ENCODE measurements at regions not wholly inside any gene's neighbourhood (a gene's known extent, or its start where the extent isn't known, plus 50 kb on each side); places are given as distances from the start of the nearest gene placed in this dataset.

GRCh38 chr11:76603202-76603601 lies 67.3 kb downstream of the LRRC32 start:
- Histone ChIP-seq H3K23ac (ENCODE audit: insufficient read length) (no peak overlapping the region), H3K4me3 (ENCODE audit: extremely low read depth in 1 of 4, insufficient read depth in 2 of 4, low read depth in 3 of 4, low read length in 4 of 4) (no peak overlapping the region), H2AK5ac (ENCODE audit: low read depth, low read length) (no peak overlapping the region), H3K9me3 (ENCODE audit: insufficient read depth in 2 of 2, low read depth in 1 of 2, low read length in 1 of 2) (no peaks in the 10 kb centered on the region), H3K18ac (ENCODE audit: extremely low read depth, low read length) (no peak overlapping the region), H3K14ac (ENCODE audit: insufficient read length) (no peak overlapping the region), H2BK20ac (ENCODE audit: low read length) (no peak overlapping the region), H3K56ac (replicated peaks; ENCODE audit: insufficient read length, low read depth, low read length) (no peak overlapping the region), H2BK15ac (ENCODE audit: low read length) (no peak overlapping the region), H2AFZ (ENCODE audit: low read length) (no peak overlapping the region), H4K91ac (replicated peaks; ENCODE audit: insufficient read length, low read length) (no peak overlapping the region), H3K4me1 (replicated peaks in 1 of 4; ENCODE audit: control insufficient read depth in 3 of 4, insufficient read depth in 4 of 4, low read length in 3 of 4) (no peaks in the 10 kb centered on the region), H2BK5ac (ENCODE audit: low read depth, low read length) (no peak overlapping the region), H2BK120ac (replicated peaks; ENCODE audit: low read depth, low read length) (no peak overlapping the region), H3K23me2 (ENCODE audit: low read depth, low read length) (no peaks in the 10 kb centered on the region), H4K5ac (ENCODE audit: insufficient read length, low read depth, low read length) (no peak overlapping the region), H4K8ac (ENCODE audit: extremely low read depth, insufficient read depth, low read length) (no peak overlapping the region), H3K4ac (replicated peaks; ENCODE audit: insufficient read length, low read depth, low read length) (no peak overlapping the region), H3K36me3 (ENCODE audit: control insufficient read depth in 2 of 4, insufficient read depth in 4 of 4, low read length in 3 of 4) (no peaks in the 10 kb centered on the region), H3K79me2 (ENCODE audit: control insufficient read depth in 1 of 2, insufficient read depth in 2 of 2, low read length in 2 of 2) (no peaks in the 10 kb centered on the region), H3K27ac (ENCODE audit: low read depth, low read length) (no peak overlapping the region), H3K27me3 (replicated peaks in 1 of 4; ENCODE audit: control insufficient read depth in 3 of 4, extremely low read depth in 1 of 4, insufficient read depth in 3 of 4, low read length in 3 of 4) (no peaks in the 10 kb centered on the region), H3K9ac (replicated peaks in 1 of 4; ENCODE audit: extremely low read depth in 1 of 4, low read depth in 3 of 4, low read length in 3 of 4) (no peak overlapping the region), H4K20me1 (replicated peaks in 1 of 2; ENCODE audit: control insufficient read depth in 1 of 2, insufficient read depth in 2 of 2, low read length in 2 of 2) (no peaks in the 10 kb centered on the region), H2BK12ac (ENCODE audit: low read depth, low read length) (no peak overlapping the region), H3K4me2 (ENCODE audit: insufficient read depth in 1 of 2, low read depth in 2 of 2, low read length in 2 of 2) (no peak overlapping the region), H3K79me1 (ENCODE audit: low read depth, low read length) (no peaks in the 10 kb centered on the region; the same call in 1 of the 2 replicates)
- ChIA-PET CTCF (ENCODE audit: partially characterized antibody) (interaction anchor here (0.6 to 1.6 kb wide), 2 partner anchors 76 to 77 kb away, joined by 3 read pairs; no protein-coding TSS in a partner anchor), POLR2A (ENCODE audit: partially characterized antibody) (no interaction called here)
- WGBS, 2 experiments (ENCODE audit: extremely low coverage in 1 of 2, insufficient coverage in 1 of 2, insufficient read length in 1 of 2, insufficient replicate concordance in 2 of 2, low coverage in 1 of 2, low lambda C conversion rate in 2 of 2, missing lambda C conversion rate in 1 of 2): 85% methylated on average over 3 of the region's 4 CpGs; no CpG with 5 or more reads in 1 of the 2 experiments
- DNase-seq (ENCODE audit: low read depth in 1 of 2, low spot score in 2 of 2) (peak in 1 of 2 experiments; percentile 32), FAIRE-seq (no peak)
- TF ChIP-seq BACH1 (IDR thresholded peaks at IDR 0.05; ENCODE audit: low read length) (no peak), RFX5 (IDR thresholded peaks at IDR 0.05; ENCODE audit: borderline replicate concordance, low read depth, low read length) (no peak), SIN3A (conservative IDR thresholded peaks at IDR 0.05 in 1 of 2, IDR thresholded peaks at IDR 0.05 in 1 of 2; ENCODE audit: low read depth in 1 of 2, low read length in 2 of 2) (no peak), ZNF274 (IDR thresholded peaks at IDR 0.05; ENCODE audit: borderline replicate concordance, extremely low read depth, low read length) (no peak), SP1 (IDR thresholded peaks at IDR 0.05; ENCODE audit: low read depth, low read length) (no peak), HDAC6 (IDR thresholded peaks at IDR 0.05; ENCODE audit: low read depth, low read length) (no peak), YY1 (IDR thresholded peaks at IDR 0.05; ENCODE audit: low read depth, low read length) (no peak), CHD1 (IDR thresholded peaks at IDR 0.05; ENCODE audit: low read depth, low read length) (no peak), TBP (IDR thresholded peaks at IDR 0.05; ENCODE audit: low read depth, low read length) (no peak), TEAD4 (IDR thresholded peaks at IDR 0.05; ENCODE audit: low read depth, low read length) (no peak), NRF1 (IDR thresholded peaks at IDR 0.05; ENCODE audit: low read depth, low read length) (no peak), SRF (IDR thresholded peaks at IDR 0.05; ENCODE audit: low read depth, low read length) (no peak)
- TF ChIP-seq, protein P1, sequence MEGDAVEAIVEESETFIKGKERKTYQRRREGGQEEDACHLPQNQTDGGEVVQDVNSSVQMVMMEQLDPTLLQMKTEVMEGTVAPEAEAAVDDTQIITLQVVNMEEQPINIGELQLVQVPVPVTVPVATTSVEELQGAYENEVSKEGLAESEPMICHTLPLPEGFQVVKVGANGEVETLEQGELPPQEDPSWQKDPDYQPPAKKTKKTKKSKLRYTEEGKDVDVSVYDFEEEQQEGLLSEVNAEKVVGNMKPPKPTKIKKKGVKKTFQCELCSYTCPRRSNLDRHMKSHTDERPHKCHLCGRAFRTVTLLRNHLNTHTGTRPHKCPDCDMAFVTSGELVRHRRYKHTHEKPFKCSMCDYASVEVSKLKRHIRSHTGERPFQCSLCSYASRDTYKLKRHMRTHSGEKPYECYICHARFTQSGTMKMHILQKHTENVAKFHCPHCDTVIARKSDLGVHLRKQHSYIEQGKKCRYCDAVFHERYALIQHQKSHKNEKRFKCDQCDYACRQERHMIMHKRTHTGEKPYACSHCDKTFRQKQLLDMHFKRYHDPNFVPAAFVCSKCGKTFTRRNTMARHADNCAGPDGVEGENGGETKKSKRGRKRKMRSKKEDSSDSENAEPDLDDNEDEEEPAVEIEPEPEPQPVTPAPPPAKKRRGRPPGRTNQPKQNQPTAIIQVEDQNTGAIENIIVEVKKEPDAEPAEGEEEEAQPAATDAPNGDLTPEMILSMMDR (IDR thresholded peaks at IDR 0.05; ENCODE audit: control extremely low read depth in 1 of 3, insufficient read depth in 1 of 3, low read depth in 1 of 3, low read length in 3 of 3): no peak

Measured in H1 (cell line).